B cell (primary cell): ENCODE measurements at regions not wholly inside any gene's neighbourhood (a gene's known extent, or its start where the extent isn't known, plus 50 kb on each side); places are given as distances from the start of the nearest gene placed in this dataset.

ENCODE experiments used
- EZH2 ChIP-seq: IDR thresholded peaks from 2 replicates; pipeline ENCODE4 v1.6.1; 2012; ENCODE audit warnings: borderline replicate concordance, low read depth, mild to moderate bottlenecking, moderate library complexity, low read length; ENCODE audit not compliant: insufficient read depth, poor library complexity, severe bottlenecking
- TF ChIP-seq, protein P1 (sequence below): fragments of 200-600 bp; IDR thresholded peaks from one replicate; pipeline ENCODE4 v1.8.0; 2022; ENCODE audit warnings: antibody characterized with exemption, mild to moderate bottlenecking

DNA sequence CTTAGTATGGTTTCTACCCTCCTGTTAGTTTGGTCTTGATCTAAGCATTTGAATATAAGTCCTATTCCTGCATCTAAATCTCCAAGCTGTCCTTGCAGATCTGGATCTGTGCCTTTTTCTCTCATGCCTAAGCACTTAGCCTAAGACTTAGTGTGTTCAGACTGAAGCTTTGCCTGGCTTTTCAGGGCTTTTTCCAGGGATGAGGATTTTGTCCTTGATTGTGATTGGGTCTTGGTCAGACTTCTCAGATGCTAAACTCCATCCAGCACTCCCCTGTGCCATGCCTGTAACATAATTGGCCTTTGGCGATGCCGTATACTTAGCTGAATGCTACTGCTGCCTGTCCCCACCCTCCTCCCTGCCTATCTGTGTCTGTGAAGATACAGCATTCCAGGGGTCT, 98.1 kb upstream of the NRIP1 start:
- TF ChIP-seq, protein P1, sequence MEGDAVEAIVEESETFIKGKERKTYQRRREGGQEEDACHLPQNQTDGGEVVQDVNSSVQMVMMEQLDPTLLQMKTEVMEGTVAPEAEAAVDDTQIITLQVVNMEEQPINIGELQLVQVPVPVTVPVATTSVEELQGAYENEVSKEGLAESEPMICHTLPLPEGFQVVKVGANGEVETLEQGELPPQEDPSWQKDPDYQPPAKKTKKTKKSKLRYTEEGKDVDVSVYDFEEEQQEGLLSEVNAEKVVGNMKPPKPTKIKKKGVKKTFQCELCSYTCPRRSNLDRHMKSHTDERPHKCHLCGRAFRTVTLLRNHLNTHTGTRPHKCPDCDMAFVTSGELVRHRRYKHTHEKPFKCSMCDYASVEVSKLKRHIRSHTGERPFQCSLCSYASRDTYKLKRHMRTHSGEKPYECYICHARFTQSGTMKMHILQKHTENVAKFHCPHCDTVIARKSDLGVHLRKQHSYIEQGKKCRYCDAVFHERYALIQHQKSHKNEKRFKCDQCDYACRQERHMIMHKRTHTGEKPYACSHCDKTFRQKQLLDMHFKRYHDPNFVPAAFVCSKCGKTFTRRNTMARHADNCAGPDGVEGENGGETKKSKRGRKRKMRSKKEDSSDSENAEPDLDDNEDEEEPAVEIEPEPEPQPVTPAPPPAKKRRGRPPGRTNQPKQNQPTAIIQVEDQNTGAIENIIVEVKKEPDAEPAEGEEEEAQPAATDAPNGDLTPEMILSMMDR: no peak
- TF ChIP-seq EZH2: no peak
